A549 (cell line): ENCODE measurements at regions not wholly inside any gene's neighbourhood (a gene's known extent, or its start where the extent isn't known, plus 50 kb on each side); places are given as distances from the start of the nearest gene placed in this dataset.

Experiments used
- ATAC-seq, 2 experiments: fragments of 200-7000 bp in 1 of 2; fragments of >200 bp in 1 of 2; cut with Nextera tagmentation in 1 of 2; cut with Tn5 transposase in 1 of 2; 3 replicates each; pipeline versions ENCODE4 v1.8.0 to v1.9.1; 2018 to 2020; ENCODE audit warnings: mild to moderate bottlenecking in 1 of 2, moderate library complexity in 1 of 2
- CTCF ChIA-PET: fragments of 300-600 bp; sonication (Branson Sonifier 250); formaldehyde crosslinking; extraction: SDS; loops from one replicate; lab custom pipeline; 2021; ENCODE audit warnings: antibody characterized with exemption, inconsistent platforms; lab: Yijun Ruan, JAX
- POLR2A ChIA-PET: fragments of 350-600 bp; formaldehyde crosslinking; extraction: SDS; loops from one replicate; lab custom pipeline; 2021; ENCODE audit warnings: antibody characterized with exemption, inconsistent platforms; lab: Yijun Ruan, JAX
- DNase-seq, 2 experiments: peaks; one replicate each; pipeline versions ENCODE4 v3.0.0 to v3.0.0-alpha.2; 2011 to 2016; ENCODE audit warnings: low read depth in 1 of 2, low spot score in 1 of 2
- FAIRE-seq: peaks from 2 replicates; lab custom pipeline; 2011; peaks lifted over from hg19 to GRCh38; lab: Jason Lieb, UNC
- H3K27ac ChIP-seq, 2 experiments: fragments of >200 bp; sonication (Bioruptor Twin); formaldehyde crosslinking; 3 replicates each; pipeline ENCODE4 v1.5.1; 2016 to 2017
- H3K4me1 ChIP-seq: fragments of >200 bp; sonication (Bioruptor Twin); formaldehyde crosslinking; 3 replicates; pipeline ENCODE4 v1.6.1; 2016
- H3K4me2 ChIP-seq: fragments of >200 bp; sonication (Bioruptor Twin); formaldehyde crosslinking; 3 replicates; pipeline ENCODE4 v1.6.1; 2016
- H3K4me3 ChIP-seq: fragments of >200 bp; sonication (Bioruptor Twin); formaldehyde crosslinking; 3 replicates; pipeline ENCODE4 v1.5.1; 2016
- H3K9me3 ChIP-seq: fragments of >200 bp; sonication (Bioruptor Twin); formaldehyde crosslinking; 3 replicates; pipeline ENCODE4 v1.6.1; 2016
- BHLHE40 ChIP-seq: IDR thresholded peaks from 2 replicates; pipeline ENCODE4 v1.6.1; 2012; ENCODE audit warnings: low read depth, low read length, inconsistent platforms
- CEBPB ChIP-seq, 2 experiments: fragments of >200 bp in 1 of 2; sonication (Bioruptor Twin) in 1 of 2; formaldehyde crosslinking in 1 of 2; IDR thresholded peaks; 2 replicates each; pipeline ENCODE4 v1.6.1; 2012 to 2016
- CHD4 ChIP-seq: fragments of 200-600 bp; sonication (generic); IDR thresholded peaks from 2 replicates; pipeline ENCODE4 v1.6.1; 2016; ENCODE audit warnings: antibody characterized with exemption, mild to moderate bottlenecking, borderline replicate concordance
- CTCF ChIP-seq: fragments of >200 bp; sonication (Bioruptor Twin); formaldehyde crosslinking; IDR thresholded peaks from 3 replicates; pipeline ENCODE4 v1.5.1; 2016
- EHMT2 ChIP-seq: fragments of 200-600 bp; sonication (generic); IDR thresholded peaks from 2 replicates; pipeline ENCODE4 v1.6.1; 2016; ENCODE audit warnings: antibody characterized with exemption, low read depth, mild to moderate bottlenecking, moderate library complexity
- EP300 ChIP-seq, 2 experiments: fragments of >200 bp; sonication (Bioruptor Twin); formaldehyde crosslinking; IDR thresholded peaks; 2 replicates in 1 of 2; 3 replicates in 1 of 2; pipeline ENCODE4 v1.6.1; 2016 to 2017
- ESRRA ChIP-seq: fragments of 150-350 bp; IDR thresholded peaks from 2 replicates; pipeline ENCODE4 v1.6.1; 2014; ENCODE audit warnings: mild to moderate bottlenecking, low read length, borderline replicate concordance
- FOSB ChIP-seq: fragments of 250-450 bp; sonication (Bioruptor Pico); IDR thresholded peaks from 2 replicates; pipeline ENCODE4 v1.5.0; 2020; ENCODE audit warnings: mild to moderate bottlenecking, moderate library complexity
- FOXS1 ChIP-seq: fragments of 250-450 bp; sonication (Bioruptor Pico); IDR thresholded peaks from 2 replicates; pipeline ENCODE4 v1.5.0; 2020; ENCODE audit warnings: mild to moderate bottlenecking, moderate library complexity
- HEYL ChIP-seq: fragments of 250-450 bp; sonication (Bioruptor Pico); IDR thresholded peaks from 2 replicates; pipeline ENCODE4 v1.8.0; 2021; ENCODE audit warnings: mild to moderate bottlenecking, moderate library complexity
- HOXB13 ChIP-seq: fragments of 250-450 bp; sonication (Bioruptor Pico); IDR thresholded peaks from 2 replicates; pipeline ENCODE4 v1.5.0; 2020; ENCODE audit warnings: low read depth, mild to moderate bottlenecking, moderate library complexity
- HOXB5 ChIP-seq: fragments of 250-450 bp; sonication (Bioruptor Pico); IDR thresholded peaks from 2 replicates; pipeline ENCODE4 v1.5.0; 2020; ENCODE audit warnings: mild to moderate bottlenecking, moderate library complexity
- JUNB ChIP-seq: fragments of >200 bp; sonication (Bioruptor Twin); formaldehyde crosslinking; IDR thresholded peaks from 2 replicates; pipeline ENCODE4 v1.6.1; 2016
- KDM1A ChIP-seq: fragments of 200-600 bp; sonication (generic); IDR thresholded peaks from 2 replicates; pipeline ENCODE4 v1.6.1; 2016; ENCODE audit warnings: low read depth, mild to moderate bottlenecking
- MAFK ChIP-seq: fragments of 450-650 bp; IDR thresholded peaks from 2 replicates; pipeline ENCODE4 v1.6.1; 2014; ENCODE audit not compliant: partially characterized antibody
- MAX ChIP-seq: IDR thresholded peaks from 2 replicates; pipeline ENCODE4 v1.6.1; 2012
- MAZ ChIP-seq: fragments of 150-350 bp; IDR thresholded peaks from 2 replicates; pipeline ENCODE4 v1.6.1; 2014; ENCODE audit warnings: antibody characterized with exemption, low read depth, low read length, borderline replicate concordance
- MYC ChIP-seq: IDR thresholded peaks from 2 replicates; pipeline ENCODE4 v1.6.1; 2012; ENCODE audit warnings: mild to moderate bottlenecking, inconsistent platforms, low read length, improper control_type of control experiment, borderline replicate concordance
- NPAS2 ChIP-seq: fragments of 250-450 bp; sonication (Bioruptor Pico); IDR thresholded peaks from 2 replicates; pipeline ENCODE4 v1.8.0; 2022; ENCODE audit warnings: mild to moderate bottlenecking, moderate library complexity, borderline replicate concordance
- PHF8 ChIP-seq: fragments of 200-600 bp; sonication (generic); IDR thresholded peaks from 2 replicates; pipeline ENCODE4 v1.6.1; 2016; ENCODE audit warnings: low read depth, mild to moderate bottlenecking, antibody characterized with exemption, moderate library complexity, borderline replicate concordance
- POLR2A ChIP-seq: IDR thresholded peaks from 2 replicates; pipeline ENCODE4 v1.6.1; 2012; ENCODE audit warnings: mild to moderate bottlenecking, low read length
- POLR2AphosphoS2 ChIP-seq: conservative IDR thresholded peaks from 2 replicates; pipeline ENCODE4 v1.6.1; 2012; ENCODE audit warnings: low read length, improper control_type of control experiment, inconsistent platforms
- RAD21 ChIP-seq, 2 experiments: fragments of >200 bp in 1 of 2; sonication (Bioruptor Twin) in 1 of 2; formaldehyde crosslinking in 1 of 2; IDR thresholded peaks in 1 of 2; conservative IDR thresholded peaks in 1 of 2; 2 replicates in 1 of 2; 3 replicates in 1 of 2; pipeline ENCODE4 v1.6.1; 2012 to 2018; ENCODE audit warnings: inconsistent platforms in 1 of 2
- RCOR1 ChIP-seq: fragments of 150-350 bp; IDR thresholded peaks from 2 replicates; pipeline ENCODE4 v1.6.1; 2014; ENCODE audit warnings: antibody characterized with exemption, low read length, low read depth
- SMC3 ChIP-seq: fragments of >200 bp; sonication (Bioruptor Twin); formaldehyde crosslinking; IDR thresholded peaks from 3 replicates; pipeline ENCODE4 v1.6.1; 2018; ENCODE audit warnings: inconsistent platforms
- TFCP2L1 ChIP-seq: fragments of 250-450 bp; sonication (Bioruptor Pico); IDR thresholded peaks from 2 replicates; pipeline ENCODE4 v1.5.0; 2021; ENCODE audit warnings: mild to moderate bottlenecking
- WGBS: methylation state at CpG from one replicate; pipeline ENCODE4 v1.1.6; 2017; ENCODE audit errors: missing lambda C conversion rate; 5-methylcytosine and 5-hydroxymethylcytosine counted together

- Histone ChIP-seq H3K27ac (no peak overlapping the region), H3K4me1 (no peaks in the 10 kb centered on the region), H3K9me3 (no peaks in the 10 kb centered on the region), H3K4me2 (no peak overlapping the region)
- ATAC-seq (no peak), DNase-seq (no peak)
- WGBS = 45% methylated on average over 2 of the region's 2 CpGs
- ChIA-PET CTCF (no interaction called here), POLR2A (no interaction called here)
- TF ChIP-seq POLR2A = no peak
- no peak for TF ChIP-seq JUNB
- TF ChIP-seq MAX = no peak
- no peak for TF ChIP-seq HOXB5 (CRISPR knock-in tag)
- no peak for TF ChIP-seq NPAS2
- TF ChIP-seq MAFK = no peak
- no peak for TF ChIP-seq MYC
- TF ChIP-seq EHMT2 = no peak
- no peak for TF ChIP-seq RCOR1
- TF ChIP-seq TFCP2L1 (CRISPR knock-in tag) = no peak
- TF ChIP-seq FOXS1 (CRISPR knock-in tag) = no peak
- no peak for TF ChIP-seq KDM1A
- TF ChIP-seq, all 56 proteins: peak for 0
- no peak overlapping the region for H3K4me3 ChIP-seq
- FAIRE-seq = no peak
These were observed 77.4 kb upstream of the SLC8A3 start for GRCh38 chr14:70266157-70266556.

GRCh38 chr14:70265422-70265821 is 76.7 kb upstream of the SLC8A3 start:
- H3K9me3 ChIP-seq = no peaks in the 10 kb centered on the region
- no peak for DNase-seq
- ATAC-seq = no peak
- H3K4me1 ChIP-seq = no peaks in the 10 kb centered on the region
- 76% methylated on average over 2 of the region's 2 CpGs for WGBS
- no peak overlapping the region for H3K4me2 ChIP-seq
- H3K4me3 ChIP-seq = no peak overlapping the region
- ChIA-PET CTCF (no interaction called here), POLR2A (no interaction called here)
- TF ChIP-seq MAX = no peak
- TF ChIP-seq MAFK = no peak
- TF ChIP-seq HOXB13 (CRISPR knock-in tag) = no peak
- no peak for TF ChIP-seq EHMT2
- no peak for TF ChIP-seq BHLHE40
- no peak for TF ChIP-seq PHF8
- no peak for TF ChIP-seq POLR2AphosphoS2
- no peak for TF ChIP-seq CHD4
- TF ChIP-seq EP300 (IDR thresholded peaks at IDR 0.05) = no peak
- TF ChIP-seq FOSB = no peak
- no peak for FAIRE-seq
- H3K27ac ChIP-seq = no peak overlapping the region

DNA sequence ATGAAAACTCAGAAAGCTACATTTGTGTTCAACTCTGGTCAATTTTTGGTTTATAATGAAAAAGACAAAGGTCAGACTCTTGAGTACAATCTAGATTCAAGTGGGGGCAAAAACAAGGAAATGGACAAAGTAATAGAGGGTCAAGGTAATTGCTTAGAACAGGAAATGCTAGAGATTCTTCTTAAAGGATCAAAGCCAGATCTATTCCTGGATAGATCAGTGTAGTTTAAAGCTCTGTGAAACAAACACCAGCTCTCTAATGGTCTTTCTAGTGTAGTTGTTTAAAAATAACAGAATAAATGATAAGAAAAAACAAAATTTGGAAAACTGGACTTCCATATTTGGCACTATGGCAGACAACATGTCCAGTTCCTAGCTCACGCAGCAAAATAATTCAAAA is 70.7 kb upstream of the SLC8A3 start:
- ChIA-PET POLR2A (no interaction called here), CTCF (interaction anchor here (0.5 to 0.8 kb wide), 2 partner anchors 130 to 231 kb away, joined by 3 read pairs; no protein-coding TSS in a partner anchor)
- no peak for FAIRE-seq

GRCh38 chr14:70257526-70257925 is 68.8 kb upstream of the SLC8A3 start:
- 66% methylated on average over 7 of the region's 7 CpGs for WGBS

More for the DNA sequence above, 70.7 kb upstream of the SLC8A3 start:
- DNase-seq (no peak), ATAC-seq (no peak)
- Histone ChIP-seq H3K27ac (no peak overlapping the region), H3K4me2 (no peak overlapping the region), H3K9me3 (0 out of 3 replicates have a peak, but pooled peaks cover 6% of the 10 kb centered on the region), H3K4me3 (no peak overlapping the region), H3K4me1 (no peaks in the 10 kb centered on the region)
- 78% methylated on average over 1 of the region's 1 CpG for WGBS
- TF ChIP-seq HEYL (no peak), FOXS1 (CRISPR knock-in tag) (no peak), POLR2A (no peak)
- TF ChIP-seq, all 56 proteins: peak for 0

More at GRCh38 chr14:70257526-70257925, 68.8 kb upstream of the SLC8A3 start:
- ChIA-PET CTCF (no interaction called here), POLR2A (no interaction called here)
- Histone ChIP-seq H3K4me1 (no peaks in the 10 kb centered on the region), H3K27ac (no peak overlapping the region), H3K4me3 (no peak overlapping the region), H3K4me2 (no peak overlapping the region), H3K9me3 (0 out of 3 replicates have a peak, but pooled peaks cover 6% of the 10 kb centered on the region)
- no peak for FAIRE-seq
- peak in 1 of 2 experiments; percentile 28; a peak in 1 of 6 replicates for ATAC-seq
- TF ChIP-seq CTCF (peak; percentile 28; the same call in 2 of the 3 replicates), POLR2AphosphoS2 (no peak), MAX (no peak), NPAS2 (no peak), MAZ (no peak), TFCP2L1 (CRISPR knock-in tag) (no peak), ESRRA (no peak), RAD21 (conservative IDR thresholded peaks at IDR 0.05 in 1 of 2, IDR thresholded peaks at IDR 0.05 in 1 of 2) (peak; percentile 11 to 31; a peak in 2 of 5 replicates), HEYL (no peak), CEBPB (IDR thresholded peaks at IDR 0.05) (no peak), SMC3 (no peak)
- DNase-seq = peak in 1 of 2 experiments; percentile 44
